GM21619 (cell line): ENCODE measurements at regions not wholly inside any gene's neighbourhood (a gene's known extent, or its start where the extent isn't known, plus 50 kb on each side); places are given as distances from the start of the nearest gene placed in this dataset.
"Not testable (repeated sequence)": the region's sequence is repeated elsewhere in the genome, so short reads cannot be mapped to it uniquely, and the experiment has no call there.

Source experiments
- ATAC-seq: cut with Tn5 transposase; IDR thresholded peaks from one replicate; pipeline ENCODE4 v1.9.1; 2021; ENCODE audit not compliant: unreplicated experiment

DNA sequence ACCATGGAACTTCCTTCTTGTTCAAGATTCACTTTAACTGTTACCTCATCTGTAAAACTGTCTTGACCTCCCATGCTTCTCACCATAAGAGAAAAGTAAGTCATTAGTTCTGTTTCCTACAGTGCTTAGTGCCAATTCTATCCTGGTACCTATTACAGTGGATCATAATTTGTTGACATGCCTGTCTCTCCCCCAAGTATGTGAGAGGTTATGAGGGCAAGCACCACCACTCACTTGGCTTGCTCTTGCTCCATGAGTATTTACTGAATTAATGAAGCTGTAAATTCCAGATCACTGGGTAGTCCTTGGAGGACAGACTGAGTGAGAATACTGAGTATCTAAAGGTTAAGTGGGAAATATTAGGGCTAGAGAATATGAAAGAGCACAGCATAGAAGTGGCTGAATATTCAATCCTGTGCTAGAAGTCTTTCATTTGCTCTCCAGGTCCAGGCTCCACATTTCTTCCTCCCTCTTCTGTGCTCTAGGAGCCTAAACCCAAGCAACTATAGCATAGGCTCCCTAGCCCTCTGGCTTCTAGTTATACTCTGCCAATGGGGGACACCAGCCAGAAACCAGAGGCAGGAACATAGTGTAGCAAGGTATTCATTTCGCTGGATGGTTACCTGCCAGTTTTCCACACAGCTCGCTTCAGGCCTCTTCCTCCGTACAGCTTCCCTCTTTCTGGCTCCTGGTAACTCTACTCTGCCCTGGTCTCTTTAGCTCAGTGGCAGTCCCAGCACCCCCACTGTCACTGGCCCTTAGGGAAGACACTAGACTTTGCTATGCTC is 118.2 kb upstream of the SLC5A12 start:
- no peak for ATAC-seq

DNA sequence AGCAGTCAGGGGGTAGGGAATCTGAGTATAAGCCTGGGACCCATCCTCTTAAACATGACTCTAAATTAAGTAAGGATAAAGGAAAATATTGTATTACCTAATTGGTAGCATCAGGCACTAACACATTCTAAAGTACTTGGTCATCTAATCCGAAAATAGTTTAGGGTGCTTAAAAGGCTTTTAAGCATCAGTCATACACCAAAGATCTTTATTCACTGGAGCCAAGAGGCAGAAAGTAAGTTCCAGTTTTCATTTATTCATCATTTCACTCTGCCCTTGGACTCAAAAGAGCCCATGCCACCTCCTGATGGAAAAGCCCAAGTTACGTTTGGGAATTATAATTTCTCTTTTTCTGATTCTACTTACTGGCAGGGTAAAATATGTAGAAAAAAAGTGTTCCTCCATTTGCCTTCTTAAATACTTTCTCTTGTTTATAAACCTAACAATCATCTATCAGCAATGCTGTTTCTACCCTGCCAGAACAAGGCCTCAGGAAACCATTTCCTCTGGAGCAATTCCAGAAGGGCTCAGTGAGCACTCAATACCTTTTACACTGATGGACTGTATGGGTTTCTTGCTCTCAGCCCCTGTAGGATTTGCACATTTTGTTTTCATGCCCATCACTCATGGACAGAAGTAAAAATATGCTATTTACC is 120.1 kb upstream of the SLC5A12 start:
- no peak for ATAC-seq

DNA sequence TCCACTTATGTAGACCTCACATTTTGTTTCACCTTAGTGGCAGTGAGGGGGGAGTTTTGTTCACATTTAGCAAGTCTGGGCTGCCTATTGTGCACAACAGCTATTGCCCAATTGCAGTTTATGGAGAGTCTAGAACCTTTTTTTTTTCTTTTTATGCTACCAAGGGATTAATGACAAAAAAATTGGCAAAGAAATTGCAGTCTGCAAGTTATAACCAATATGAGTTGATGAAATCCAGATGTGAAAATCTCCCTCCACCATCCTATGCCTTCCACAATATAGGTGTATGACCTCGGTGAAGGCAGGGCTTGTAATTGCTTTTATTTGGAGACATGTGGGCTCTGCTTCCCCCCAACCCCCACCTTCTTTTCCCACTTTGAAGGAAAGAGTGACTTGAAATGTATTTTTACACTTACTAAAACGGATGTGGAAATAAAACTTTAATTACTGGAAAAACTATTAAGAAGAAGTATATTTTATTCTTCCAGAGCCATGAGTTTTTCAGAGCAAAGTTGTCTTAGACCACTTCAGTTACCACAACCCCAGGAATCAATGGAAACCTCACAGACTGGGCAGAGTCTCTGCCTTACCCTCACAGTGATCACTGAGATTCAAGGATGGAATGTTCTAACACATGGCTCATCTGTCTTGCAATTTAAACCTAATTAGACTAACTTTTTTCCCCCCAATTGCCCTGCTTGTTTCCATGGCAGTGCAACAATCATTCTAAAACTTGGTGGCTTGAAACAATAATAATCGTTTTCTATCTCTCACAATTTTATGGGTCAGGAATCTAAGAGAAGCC is 120.8 kb upstream of the SLC5A12 start:
- no peak for ATAC-seq

DNA sequence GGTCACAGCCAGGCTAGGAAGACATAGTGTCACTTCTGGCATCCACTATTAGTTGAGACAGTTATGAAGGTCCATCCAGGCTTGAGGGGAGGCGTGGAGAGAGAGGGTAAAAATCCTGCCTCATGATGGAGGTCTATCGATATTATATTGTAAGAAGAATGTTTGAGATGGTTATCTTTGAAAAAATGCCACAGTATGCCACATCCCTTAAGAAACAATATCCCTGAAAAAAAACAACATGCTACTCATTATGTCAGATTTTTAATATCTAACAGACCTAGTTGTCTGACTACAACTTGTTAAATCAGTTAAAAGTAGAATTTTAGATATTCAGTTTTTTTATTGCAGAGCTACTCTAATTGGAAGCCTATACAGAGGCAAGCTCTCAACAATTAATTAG is 121.7 kb upstream of the SLC5A12 start:
- ATAC-seq = no peak

DNA sequence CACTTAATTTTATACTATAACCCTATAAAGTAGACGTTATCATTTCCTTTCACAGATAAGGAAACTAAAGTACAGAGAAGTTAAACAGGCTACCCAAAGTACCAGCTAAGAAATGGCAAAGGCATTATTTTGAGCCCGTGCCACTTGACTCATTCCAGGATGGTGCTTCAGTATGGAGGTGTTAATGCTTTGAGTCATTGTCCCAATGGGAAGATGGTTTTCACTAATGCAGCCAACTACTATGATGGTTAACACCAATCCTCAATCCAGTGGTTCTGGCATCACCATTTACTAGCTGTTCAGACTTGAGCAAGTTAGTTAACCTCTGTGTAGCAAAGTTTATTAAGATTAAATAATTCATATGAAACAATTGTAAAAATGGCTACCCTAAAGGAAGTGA is 123.1 kb upstream of the SLC5A12 start:
- no peak for ATAC-seq

DNA sequence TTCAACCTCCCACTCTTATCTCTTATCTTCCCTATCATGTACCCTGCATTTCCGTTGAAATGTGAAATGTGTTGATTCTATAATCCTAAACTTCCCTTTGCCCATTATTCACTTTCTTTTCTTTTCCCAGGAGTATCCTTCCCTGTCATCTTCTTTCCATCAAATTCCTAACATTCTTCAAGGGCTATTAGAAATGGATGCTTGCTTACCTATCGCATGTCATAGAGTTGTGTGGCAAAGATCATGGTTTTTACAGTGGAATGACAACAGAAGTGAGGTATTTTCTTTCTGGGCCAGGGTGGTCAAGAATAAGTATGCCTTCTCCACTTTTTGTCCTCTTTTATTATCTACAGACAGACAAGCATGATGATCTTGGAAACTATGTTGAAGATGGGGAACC is 124.4 kb upstream of the SLC5A12 start:
- ATAC-seq = no peak

DNA sequence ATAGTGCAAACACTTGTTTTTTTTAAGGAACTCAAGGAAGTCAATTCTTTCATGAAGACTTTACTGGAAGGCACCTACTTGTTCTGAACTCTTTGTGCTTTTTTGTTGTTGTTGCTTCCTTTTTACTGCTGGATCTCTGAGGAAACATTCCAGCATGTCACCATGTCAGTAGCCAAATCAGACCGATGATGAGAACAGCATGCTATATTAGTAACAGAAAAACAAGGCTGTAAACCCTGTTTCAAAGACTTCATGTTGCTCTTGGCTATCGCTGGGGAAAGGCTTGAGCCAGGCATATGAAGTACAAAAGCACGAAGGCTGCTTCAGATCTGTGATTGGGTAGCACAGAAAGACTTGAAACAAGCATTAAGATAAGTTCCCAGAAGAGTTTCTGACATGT is 125.6 kb upstream of the SLC5A12 start:
- no peak for ATAC-seq

DNA sequence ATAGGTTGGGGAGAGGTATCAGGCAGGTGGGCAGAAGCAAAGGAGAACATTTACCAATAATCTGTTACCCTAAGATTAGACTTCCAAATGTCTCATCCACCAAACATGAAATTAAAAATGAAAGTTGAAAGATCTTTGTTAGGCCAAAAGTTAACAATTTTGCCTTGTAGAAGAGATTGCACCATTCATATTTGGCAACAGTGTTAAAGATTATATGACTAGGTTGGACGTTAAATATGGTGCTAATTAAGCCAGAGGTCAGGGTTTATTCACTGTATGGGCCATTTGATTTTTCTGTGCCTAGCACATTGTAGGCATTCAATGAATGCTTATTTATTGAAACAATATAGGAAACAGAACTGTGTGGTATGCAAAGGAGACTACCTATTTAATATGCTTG is 126.1 kb upstream of the SLC5A12 start:
- ATAC-seq = no peak

DNA sequence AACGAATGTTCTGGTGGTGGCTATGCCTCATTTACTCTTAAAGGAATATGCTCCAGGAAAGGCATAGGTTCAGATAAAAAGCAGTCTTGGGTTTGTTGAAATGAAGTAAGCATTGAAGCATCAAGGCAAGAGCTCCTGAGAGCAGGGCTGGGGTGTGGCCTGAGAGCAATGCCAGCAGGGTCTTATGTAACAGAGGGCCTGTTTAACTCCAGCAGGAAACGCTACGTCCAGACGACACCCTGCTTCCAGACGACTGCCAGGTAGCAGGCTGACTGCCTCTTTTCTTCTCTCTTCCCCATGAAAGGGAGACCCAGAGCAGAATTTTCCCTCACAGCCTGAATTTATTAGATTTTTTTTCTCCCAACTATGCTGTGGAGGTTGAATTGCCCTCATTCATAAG is 127.2 kb upstream of the SLC5A12 start:
- no peak for ATAC-seq

DNA sequence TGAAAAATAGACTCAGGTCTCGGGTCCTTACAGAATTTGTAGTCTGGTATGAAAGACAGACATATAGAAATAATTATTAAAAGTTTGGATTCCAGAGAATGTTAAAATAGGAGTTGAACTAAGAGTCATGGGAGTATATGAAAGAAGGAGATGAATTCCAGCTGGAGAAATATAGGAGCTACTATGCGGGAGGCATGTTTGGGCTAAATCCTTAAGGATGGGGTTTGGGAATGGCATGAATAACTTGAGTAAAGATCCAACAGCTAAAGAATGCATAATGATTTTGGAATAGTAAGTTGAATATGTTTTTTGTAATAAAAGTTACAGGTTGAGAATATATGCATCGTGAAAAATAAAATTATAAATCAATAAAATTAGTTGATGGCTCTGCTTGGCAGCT is 129.4 kb upstream of the SLC5A12 start:
- no peak for ATAC-seq

DNA sequence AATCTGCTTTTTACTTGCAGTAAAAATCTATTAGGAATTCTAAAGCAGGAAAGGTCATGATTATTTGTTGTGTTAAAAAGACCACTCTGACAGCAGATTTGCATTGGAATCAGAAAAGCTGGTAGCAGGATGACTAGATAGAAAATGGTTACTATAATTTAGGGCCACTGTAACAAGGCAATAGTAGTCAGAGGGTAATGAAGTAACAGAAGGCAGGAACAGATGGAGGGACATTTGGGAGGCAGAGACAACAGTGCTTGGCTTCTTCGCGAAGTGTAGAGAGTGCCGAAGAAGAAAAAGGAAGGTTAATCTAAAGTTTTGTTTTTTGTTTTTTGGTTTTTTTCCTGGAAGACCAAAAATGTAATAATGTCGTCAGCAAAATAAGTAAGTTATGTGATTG is 129.8 kb upstream of the SLC5A12 start:
- no peak for ATAC-seq

DNA sequence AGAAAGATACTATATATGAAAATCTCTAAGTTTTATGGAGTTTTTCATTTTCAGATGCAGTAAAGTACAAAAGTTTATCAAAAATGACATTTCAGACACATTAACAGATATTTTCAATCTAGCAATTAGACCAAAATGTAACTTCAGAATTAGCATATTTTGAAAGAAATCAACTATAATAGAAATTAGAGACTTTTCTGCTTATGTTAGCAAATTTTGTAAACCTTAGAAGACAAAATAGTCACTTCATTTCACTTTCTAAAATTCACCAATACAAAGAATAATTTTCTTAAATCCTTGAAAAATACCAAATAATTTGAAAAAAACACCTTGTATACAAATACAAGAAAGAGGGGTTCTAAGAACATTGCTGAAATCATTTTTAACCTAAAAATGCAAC is 135.8 kb upstream of the FIBIN start:
- no peak for ATAC-seq

DNA sequence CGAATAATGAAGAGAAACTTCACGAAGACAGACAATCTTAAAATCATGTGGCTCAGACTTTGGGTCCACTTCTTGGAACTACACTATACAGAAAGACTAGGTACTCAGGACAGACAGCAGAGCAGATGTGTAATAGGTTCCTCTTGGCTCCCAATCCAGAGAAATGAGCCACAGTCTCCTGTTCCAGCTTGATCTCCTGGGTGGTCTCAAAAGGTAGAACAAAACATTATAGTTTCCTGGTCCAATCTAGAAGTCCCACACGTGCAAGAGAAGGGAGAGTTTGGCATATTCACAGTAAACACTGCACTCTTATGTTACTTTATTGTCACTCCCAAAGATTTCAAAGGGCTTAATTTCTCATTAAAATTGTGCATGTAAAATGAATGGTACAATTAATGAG is 134.5 kb upstream of the FIBIN start:
- ATAC-seq = no peak

DNA sequence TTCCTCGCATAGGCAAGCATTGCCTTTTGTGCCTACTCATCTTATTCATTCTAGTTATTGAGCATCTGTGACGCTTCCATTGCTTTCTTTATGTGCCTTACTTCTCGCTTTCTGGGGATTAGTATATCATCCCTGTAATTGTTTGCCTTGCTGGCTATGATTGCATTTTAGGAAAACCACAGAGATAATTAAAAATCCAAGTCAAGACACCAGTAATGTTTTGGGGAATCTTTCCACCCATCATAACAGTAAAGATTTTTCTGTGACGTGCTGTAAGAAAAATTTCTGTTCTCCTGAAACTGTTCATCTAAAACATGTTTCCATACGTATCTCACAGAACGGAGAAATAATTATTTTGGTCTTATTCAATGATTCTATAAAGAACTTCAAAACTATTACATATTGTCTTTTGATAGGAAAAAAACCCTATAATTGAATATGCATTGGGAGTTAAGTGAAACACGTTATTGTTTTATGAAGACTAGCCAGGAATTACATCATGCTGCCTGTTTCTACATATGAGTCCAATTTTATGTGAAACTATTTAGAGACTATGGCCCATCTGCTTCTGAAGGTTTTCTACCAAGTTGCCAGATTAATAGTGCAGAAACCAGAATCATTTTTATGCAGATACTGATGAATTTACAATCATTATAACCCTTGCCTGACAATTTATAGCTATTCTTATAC is 133.7 kb upstream of the FIBIN start:
- no peak for ATAC-seq

DNA sequence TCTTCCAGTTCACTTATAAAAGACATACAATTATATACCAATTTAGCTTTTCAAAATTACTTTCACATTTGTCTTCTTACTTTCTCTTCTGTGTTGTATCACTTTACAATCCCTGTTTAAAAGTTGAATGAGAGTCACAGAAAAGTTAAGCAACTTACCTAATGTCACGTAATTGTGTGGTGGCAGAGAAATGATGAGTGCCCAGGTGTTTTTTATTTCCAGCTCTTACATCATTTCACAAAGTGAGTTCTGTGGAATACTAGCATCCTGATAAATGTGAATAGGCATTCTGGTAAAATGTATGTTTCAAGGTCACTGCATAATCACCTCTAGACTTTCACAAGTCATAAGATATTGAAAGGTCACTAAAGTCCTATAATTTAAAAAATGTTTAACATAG is 133.0 kb upstream of the FIBIN start:
- no peak for ATAC-seq

DNA sequence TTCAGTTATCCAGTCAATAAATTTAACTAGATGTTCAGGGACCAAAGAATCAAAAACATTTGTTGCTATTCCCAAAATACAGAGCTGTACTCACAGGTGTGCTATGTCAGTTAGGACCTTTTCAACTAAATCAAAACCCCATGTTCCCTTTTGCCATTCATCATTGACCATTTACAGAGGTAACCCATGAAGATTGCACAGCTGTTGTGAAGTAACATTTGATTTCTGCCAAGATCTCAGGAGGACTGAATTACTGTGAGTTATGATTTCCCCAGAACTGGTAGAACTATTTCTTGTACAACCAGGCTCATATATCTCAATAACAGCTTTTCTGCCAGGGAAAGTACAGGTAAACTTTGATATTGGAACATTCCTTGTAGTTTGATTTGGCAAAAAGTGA is 131.1 kb upstream of the FIBIN start:
- no peak for ATAC-seq

DNA sequence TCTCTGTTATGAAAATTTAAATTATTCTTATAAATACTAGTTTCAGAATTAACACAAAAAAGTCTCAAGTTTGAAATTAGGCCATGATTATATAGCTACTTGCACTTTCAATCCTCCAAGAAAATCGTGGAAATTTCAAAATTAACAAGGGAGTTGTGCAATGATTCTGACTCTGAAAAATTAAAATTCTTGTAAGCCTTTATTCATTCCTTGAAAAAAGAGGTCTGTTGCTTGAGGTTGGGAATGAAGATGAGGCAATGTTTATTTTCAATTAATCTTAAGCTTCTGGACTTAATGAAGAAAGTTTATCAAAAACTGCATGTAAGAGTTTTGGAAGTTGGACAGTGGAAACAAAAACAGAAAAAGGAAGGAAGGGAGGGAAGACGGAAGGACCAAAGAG is 128.2 kb upstream of the FIBIN start:
- ATAC-seq = no peak

DNA sequence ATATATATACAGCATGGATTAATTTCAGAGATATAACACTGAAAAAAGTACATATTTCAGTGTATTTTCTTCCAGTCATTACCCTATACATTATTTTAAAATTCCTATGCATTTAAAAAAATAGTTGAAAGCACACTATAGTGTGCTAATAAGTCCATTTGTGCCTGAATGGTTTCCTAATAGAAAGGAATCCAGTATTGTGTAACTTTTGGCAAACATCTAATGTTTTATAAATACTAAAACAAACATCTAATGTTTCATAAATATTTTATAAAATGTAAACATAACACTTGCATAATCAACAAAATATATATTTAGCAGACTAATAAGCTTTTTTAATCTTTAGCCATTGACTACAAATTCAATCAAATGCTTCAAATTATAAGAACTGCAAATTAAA is 126.6 kb upstream of the FIBIN start:
- ATAC-seq = no peak

DNA sequence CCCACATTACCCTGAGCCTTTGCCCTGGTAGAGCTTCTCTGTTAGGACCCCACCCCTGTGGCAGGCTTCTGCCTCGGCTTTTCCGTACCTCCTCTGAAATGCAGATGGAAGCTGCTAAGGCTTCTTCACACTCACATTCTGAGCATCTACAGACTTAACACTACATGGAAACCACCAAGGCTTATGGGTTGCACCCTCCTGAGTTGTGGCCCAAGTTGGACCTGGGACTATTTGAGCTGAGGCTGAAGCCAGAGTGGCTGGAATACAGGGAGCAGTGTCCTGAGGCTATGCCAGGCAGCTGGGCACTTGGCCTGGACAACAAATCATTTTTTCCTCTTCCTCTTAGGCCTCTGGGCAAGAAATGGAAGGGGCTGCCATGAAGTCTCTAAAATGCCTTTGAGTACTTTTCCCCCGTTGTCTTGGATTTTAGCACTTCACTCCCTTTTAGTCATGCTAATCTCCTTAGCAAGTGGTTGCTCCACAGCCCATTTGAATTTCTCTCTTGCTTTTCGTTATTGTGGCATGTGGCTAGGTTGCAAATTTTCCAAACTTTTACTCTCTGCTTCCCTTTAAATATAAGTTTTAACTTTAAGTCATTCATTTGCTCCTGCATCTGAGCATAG is 114.8 kb upstream of the FIBIN start:
- no peak for ATAC-seq

DNA sequence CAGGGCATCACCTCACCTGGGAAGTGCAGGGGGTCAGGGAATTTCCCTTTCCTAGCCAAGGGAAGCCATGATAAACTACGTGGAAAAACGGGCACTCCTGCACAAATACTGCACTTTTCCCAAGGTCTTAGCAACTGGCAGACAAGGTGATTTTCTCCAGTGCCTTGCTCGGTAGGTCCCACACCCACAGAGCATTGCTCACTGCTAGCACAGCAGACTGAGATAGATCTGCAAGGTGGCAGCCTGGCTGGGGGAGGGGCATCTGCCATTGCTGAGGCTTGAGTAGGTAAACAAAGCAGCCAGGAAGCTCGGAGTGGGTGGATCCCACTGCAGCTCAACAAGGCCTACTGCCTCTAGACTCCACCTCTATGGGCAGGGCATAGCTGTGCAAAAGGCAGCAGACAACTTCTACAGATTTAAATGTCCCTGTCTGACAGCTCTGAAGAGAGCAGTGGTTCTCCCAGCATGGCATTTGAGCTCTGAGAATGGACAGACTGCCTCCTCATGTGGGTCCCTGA is 111.5 kb upstream of the FIBIN start:
- not testable (repeated sequence) for ATAC-seq

DNA sequence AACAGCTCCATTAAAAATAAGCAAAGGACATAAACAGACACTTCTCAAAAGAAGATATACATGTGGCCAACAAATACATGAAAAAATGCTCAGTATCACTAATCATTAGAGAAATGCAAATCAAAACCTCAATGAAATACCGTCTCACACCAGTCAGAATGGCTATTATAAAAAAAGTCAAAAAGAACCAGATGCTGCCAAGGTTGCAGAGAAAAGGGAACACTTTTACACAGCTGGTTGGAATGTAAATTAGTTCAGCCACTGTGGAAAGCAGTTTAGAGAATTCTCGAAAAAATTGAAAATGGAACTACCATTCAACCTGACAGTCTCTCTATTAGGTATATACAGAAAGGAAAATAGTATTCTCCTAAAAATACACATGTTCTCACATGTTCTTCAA is 102.4 kb upstream of the FIBIN start:
- no peak for ATAC-seq
